ENCODE measurements at regions not wholly inside any gene's neighbourhood (a gene's known extent, or its start where the extent isn't known, plus 50 kb on each side); places are given as distances from the start of the nearest gene placed in this dataset.

DNA sequence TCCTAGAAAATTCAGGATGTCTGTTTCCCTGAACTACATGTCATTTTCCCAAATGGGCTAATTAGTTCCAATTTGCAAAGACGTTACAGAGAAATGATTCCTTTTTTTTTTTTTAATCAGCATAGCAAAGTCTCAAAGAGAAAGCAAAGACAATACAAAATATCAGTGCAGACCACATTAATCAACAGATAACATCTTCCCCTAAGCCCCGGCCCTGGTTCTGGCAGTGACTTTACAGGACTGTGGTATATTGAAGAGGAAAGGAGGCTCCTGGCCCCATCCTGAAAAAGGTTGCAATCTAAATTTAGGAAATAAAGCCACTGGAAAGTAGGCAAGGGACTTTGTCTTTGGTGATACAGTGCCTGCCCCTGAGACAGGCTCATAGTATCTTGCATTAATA, 836.5 kb downstream of the NTRK3 start:
- POLR2A ChIA-PET (ENCODE audit: unreplicated experiment) = no interaction called here
- Histone ChIP-seq H3K18ac (ENCODE audit: low read depth, low read length) (no peak overlapping the region), H3K9me3 (ENCODE audit: control insufficient read depth, insufficient read depth, low read length) (peaks cover 2% of the 10 kb centered on the region; the same call in 1 of the 2 replicates), H2AK5ac (ENCODE audit: low read depth, low read length) (no peak overlapping the region), H3K27me3 (ENCODE audit: control insufficient read depth, insufficient read depth, low read length) (no peaks in the 10 kb centered on the region), H3K79me1 (ENCODE audit: low read depth in 1 of 2, low read length in 2 of 2) (no peaks in the 10 kb centered on the region), H2AK9ac (replicated peaks; ENCODE audit: low read depth, low read length, poor library complexity) (no peak overlapping the region), H3K36me3 (ENCODE audit: control insufficient read depth, insufficient read depth, low read length) (no peaks in the 10 kb centered on the region), H2BK5ac (ENCODE audit: low read depth, low read length, poor library complexity, severe bottlenecking) (no peak overlapping the region), H4K20me1 (ENCODE audit: insufficient read depth, low read length) (no peaks in the 10 kb centered on the region), H3K23ac (ENCODE audit: low read depth, low read length) (no peak overlapping the region), H3K4ac (ENCODE audit: low read depth, low read length) (no peak overlapping the region), H2AFZ (replicated peaks; ENCODE audit: low read length, poor library complexity) (no peak overlapping the region), H3K14ac (replicated peaks; ENCODE audit: low read depth, low read length) (no peak overlapping the region), H4K91ac (ENCODE audit: insufficient read depth, low read depth, low read length) (no peak overlapping the region), H3K27ac (ENCODE audit: insufficient read depth, low read length) (no peak overlapping the region), H3K4me1 (ENCODE audit: control insufficient read depth, insufficient read depth, low read length) (no peaks in the 10 kb centered on the region), H3K4me2 (ENCODE audit: low read depth, low read length) (no peak overlapping the region), H4K5ac (ENCODE audit: low read depth, low read length) (no peak overlapping the region), H4K8ac (ENCODE audit: low read depth in 2 of 2, low read length in 2 of 2) (no peak overlapping the region), H3K56ac (ENCODE audit: extremely low read depth, insufficient read depth, low read length) (no peak overlapping the region), H2BK20ac (ENCODE audit: low read depth, low read length) (no peak overlapping the region), H3K9ac (ENCODE audit: low read depth, low read length) (no peak overlapping the region), H3K4me3 (ENCODE audit: insufficient read depth, low read depth, low read length) (no peak overlapping the region), H2BK120ac (ENCODE audit: low read depth, low read length) (no peak overlapping the region), H3K9me1 (ENCODE audit: insufficient read depth, low read length) (no peaks in the 10 kb centered on the region), H2BK15ac (ENCODE audit: low read depth, low read length) (no peak overlapping the region)
- CTCF ChIA-PET = no interaction called here
- dilution Hi-C loops (cut with HindIII; ENCODE audit: low sequenced_read_pairs, unreplicated experiment) = no loop called here
- BruUV-seq (replicated peaks) = no TSS peak
- DNase-seq (no peak), ATAC-seq (ENCODE audit: low read depth) (no peak)
- in situ Hi-C loops (cut with MboI; ENCODE audit: low sequenced_read_pairs) = no loop called here
- TF ChIP-seq RCOR1 (IDR thresholded peaks at IDR 0.05; ENCODE audit: insufficient replicate concordance, low read length) (no peak), FOS (IDR thresholded peaks at IDR 0.05; ENCODE audit: low read depth, low read length) (no peak), MAZ (IDR thresholded peaks at IDR 0.05; ENCODE audit: borderline replicate concordance, low read depth, low read length) (no peak)
- intact Hi-C loops (cut with micrococcal nuclease) = no loop called here
- WGBS, 2 experiments (ENCODE audit: extremely low coverage in 2 of 2, insufficient read length in 1 of 2) = no CpG with 5 or more reads among the region's 2 CpGs
